GM11168 (cell line): ENCODE measurements at regions not wholly inside any gene's neighbourhood (a gene's known extent, or its start where the extent isn't known, plus 50 kb on each side); places are given as distances from the start of the nearest gene placed in this dataset.
"Not testable (repeated sequence)": the region's sequence is repeated elsewhere in the genome, so short reads cannot be mapped to it uniquely, and the experiment has no call there.

Experiments
- in situ Hi-C: fragments of 300-500 bp; cut with MboI; formaldehyde crosslinking; loops from one replicate; pipeline ENCODE4 v1.12.0; 2022; ENCODE audit warnings: low sequenced_read_pairs; ENCODE audit not compliant: unreplicated experiment

DNA sequence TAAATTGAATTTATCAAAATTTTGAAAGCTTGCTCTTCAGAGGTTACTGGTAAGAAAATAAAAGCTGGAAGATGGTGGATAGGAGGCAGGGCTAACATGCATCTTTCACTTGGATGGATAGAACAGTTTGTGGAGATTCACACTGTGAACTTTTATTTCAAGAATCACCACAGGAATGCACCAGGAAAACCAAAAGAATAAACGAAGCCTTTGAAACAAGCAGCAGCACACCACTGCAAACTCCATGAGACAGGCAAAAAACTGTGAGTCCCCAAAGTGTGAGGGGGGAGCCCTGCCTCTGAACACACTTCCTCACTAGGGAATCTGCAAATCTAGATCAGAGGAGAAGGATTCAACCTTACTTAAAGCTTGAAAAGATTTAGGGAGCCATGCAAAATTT, 122.2 kb downstream of the RTP4 start:
- in situ Hi-C loops: no loop called here

DNA sequence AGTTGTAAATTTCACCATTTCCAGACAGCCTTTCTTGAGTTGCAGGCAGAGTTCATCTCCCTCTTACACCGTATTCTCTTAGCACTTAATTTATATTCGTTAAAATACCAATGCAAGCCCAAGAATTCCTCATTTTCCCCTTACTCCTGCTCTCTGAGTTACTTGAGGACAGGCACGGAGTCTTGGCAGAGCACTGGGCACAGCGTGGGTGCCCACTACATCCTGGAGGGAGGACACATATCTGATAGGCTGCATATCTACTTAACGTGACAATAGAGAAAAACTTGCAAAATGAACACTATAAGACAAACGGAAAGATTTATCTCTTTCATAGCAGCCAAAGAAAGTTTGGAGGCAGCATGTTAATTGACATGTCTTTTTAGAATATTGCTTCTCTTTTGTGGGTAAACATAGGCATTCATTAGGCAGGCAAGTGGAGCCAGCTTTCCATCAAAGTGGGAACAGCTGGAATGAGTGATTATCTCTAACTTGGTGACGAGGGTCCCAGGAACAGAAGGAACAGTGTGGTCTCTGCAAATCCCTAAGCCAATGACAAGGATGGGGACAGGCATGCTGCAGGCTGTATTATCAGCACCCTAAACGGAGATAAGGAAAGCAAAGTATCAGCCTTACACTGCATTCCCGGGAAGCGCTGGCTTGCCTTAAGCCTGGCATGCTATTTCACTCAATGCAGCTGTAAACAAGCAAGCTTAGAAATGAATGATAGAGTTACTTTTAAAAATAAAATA, 116.5 kb downstream of the RTP4 start:
- in situ Hi-C loops: no loop called here

DNA sequence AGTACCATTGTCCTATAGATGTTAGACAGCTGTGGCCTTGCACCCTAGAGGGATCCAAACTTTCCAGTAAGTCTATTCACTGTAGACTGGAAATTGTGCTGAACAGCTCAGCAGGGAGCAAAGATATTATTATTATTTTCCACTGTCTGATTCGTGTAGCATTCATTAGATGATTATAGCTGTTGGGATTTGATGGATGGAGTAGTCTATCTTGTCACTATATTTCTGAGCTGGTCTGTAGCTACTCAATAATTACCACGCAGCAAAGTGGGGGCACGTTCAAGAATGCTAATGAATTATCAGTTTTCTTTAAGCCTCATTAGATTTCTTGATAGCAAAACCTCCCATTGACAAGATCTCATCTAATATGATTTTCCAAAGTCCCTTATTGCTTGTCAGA, 113.2 kb downstream of the RTP4 start:
- in situ Hi-C loops: no loop called here

- in situ Hi-C loops: not testable (repeated sequence)
These were observed 107.4 kb downstream of the RTP4 start for GRCh38 chr3:187475613-187476012.

- in situ Hi-C loops: no loop called here
These were observed 105.7 kb downstream of the RTP4 start for GRCh38 chr3:187473778-187474406.

GRCh38 chr3:187466306-187466705, 98.1 kb downstream of the RTP4 start:
- in situ Hi-C loops: not testable (repeated sequence)

GRCh38 chr3:187465503-187465902, 97.3 kb downstream of the RTP4 start:
- in situ Hi-C loops: no loop called here

GRCh38 chr3:187464682-187465081, 96.5 kb downstream of the RTP4 start:
- in situ Hi-C loops: no loop called here

DNA sequence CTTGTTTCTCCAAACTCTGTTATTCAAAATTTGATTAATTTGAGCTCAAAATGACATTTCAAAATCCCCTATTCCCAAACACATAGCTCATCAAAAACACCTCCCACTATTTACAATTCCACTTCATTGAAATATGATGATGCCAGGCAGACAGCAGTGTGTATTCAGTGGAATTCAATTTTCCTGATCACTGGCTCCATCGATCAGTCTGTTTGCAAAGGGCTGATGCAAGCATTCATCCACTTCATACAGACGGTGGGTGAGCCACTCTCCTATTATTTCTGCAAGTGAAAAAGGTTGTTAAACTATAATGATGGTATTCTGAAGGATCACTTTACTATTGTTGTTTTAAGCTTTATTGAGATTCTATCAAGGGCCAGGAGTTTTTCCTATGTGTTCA, 90.7 kb downstream of the RTP4 start:
- in situ Hi-C loops: no loop called here

DNA sequence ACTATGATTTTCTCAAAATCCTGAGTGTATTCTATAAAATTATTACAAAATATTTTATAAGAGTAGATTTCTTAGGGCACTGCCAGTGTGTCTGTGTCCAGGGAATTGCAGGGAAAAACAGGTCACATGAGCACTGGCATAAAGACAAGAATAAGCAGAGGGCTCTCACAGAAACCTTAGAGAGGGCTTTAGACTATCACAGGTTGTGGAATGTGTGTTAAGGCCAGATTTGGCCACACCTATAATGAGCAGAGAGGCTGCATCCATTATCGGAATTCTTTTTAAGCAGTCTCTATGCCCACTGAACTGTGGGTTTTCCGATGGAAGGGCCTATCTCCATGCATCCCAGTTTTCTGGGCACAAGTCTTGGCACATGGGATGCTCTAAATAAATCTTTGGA, 90.2 kb downstream of the RTP4 start:
- in situ Hi-C loops: no loop called here

- in situ Hi-C loops: no loop called here
These were observed 88.1 kb downstream of the RTP4 start for GRCh38 chr3:187456250-187456649.

GRCh38 chr3:187454085-187454815, 86.1 kb downstream of the RTP4 start:
- in situ Hi-C loops: no loop called here

- in situ Hi-C loops: no loop called here
These were observed 82.4 kb downstream of the RTP4 start for GRCh38 chr3:187450431-187451190.

DNA sequence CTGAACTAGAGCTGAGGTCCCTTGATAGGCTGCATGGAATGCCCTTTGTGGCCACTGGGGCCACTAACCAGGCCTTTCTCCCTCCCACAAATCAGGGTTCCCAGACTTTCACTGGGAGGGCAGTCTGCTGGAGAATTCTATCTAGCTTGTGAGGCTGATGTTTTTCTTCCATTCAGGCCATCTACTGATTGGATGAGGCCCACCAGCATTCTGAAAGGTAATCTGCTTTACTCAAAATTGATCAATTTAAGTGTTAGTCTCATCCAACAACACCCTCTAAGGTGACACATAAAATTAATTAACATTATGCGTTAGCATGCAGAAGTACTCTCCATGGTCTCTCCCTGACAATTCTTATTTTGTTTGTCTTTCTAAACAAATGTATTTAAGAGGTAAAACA, 80.5 kb downstream of the RTP4 start:
- in situ Hi-C loops: no loop called here

- in situ Hi-C loops: no loop called here
These were observed 79.6 kb downstream of the RTP4 start for GRCh38 chr3:187447737-187448136.

DNA sequence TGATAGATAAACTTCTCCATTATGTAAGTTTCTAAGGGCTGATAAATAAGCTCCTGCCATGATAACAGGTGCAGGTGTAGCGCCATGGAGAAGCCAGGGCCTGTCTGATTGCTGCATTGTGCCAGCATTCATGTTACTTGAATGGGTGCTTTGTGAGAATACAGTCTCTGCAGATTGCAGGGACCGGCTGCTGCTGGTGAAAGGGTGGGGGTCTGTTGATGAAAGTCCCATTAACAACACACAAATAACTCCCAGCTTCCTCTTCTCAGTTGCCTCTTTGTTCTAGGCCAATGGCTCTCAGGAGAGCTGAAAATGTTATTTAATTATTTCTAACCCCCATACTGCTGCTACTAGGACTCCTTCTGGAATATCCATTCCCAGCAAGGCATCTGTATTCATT, 77.2 kb downstream of the RTP4 start:
- in situ Hi-C loops: no loop called here

GRCh38 chr3:187434524-187434923, 66.3 kb downstream of the RTP4 start:
- in situ Hi-C loops: no loop called here

DNA sequence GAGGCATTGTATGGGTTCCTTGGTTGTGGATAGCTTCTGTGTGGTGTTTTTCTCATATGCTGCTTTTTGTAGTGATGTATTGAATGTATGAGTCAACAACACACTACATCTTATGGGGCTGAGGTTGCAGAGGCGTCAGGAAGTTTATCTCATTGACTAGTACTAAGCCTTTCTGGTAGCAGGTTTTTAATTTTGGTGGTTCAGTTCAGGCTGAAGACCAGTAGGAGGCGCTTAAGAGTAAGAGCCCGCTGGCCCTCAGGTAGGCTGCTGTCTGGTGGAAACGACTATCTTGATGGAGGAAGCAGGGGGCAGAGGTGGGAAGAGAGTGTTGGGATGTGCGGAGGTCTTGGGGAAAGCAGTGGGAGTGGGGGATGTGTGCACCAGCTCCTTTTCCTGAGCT, 62.4 kb downstream of the RTP4 start:
- in situ Hi-C loops: no loop called here
